Peyer's patch (tissue), 4 donors: ENCODE measurements at regions not wholly inside any gene's neighbourhood (a gene's known extent, or its start where the extent isn't known, plus 50 kb on each side); places are given as distances from the start of the nearest gene placed in this dataset.

Experiments
- DNase-seq, 3 donors: peaks; one replicate each; pipeline ENCODE4 v3.0.0-alpha.2; 2017 to 2019
- H3K27ac ChIP-seq, 4 donors: fragments of 200-600 bp; sonication (generic); one replicate each; pipeline ENCODE4 v1.5.1; 2016 to 2019
- H3K27me3 ChIP-seq, 2 donors: fragments of 200-600 bp; sonication (generic); one replicate each; pipeline ENCODE4 v1.5.1; 2019
- H3K36me3 ChIP-seq, 3 donors: fragments of 200-600 bp; sonication (generic); one replicate each; pipeline ENCODE4 v1.5.1; 2016 to 2019
- H3K4me1 ChIP-seq, 4 donors: fragments of 200-600 bp; sonication (generic); one replicate each; pipeline ENCODE4 v1.5.1; 2016 to 2019
- H3K4me3 ChIP-seq, 4 donors: fragments of 200-600 bp; sonication (generic); 1 replicate in 3 of 4; 2 replicates in 1 of 4; pipeline ENCODE4 v1.5.1; 2016 to 2019; ENCODE audit warnings: mild to moderate bottlenecking in 1 of 4
- H3K9me3 ChIP-seq, 4 donors: fragments of 200-600 bp; sonication (generic); one replicate each; pipeline ENCODE4 v1.5.1; 2016 to 2019; ENCODE audit warnings: mild to moderate bottlenecking in 1 of 4
- POLR2A ChIP-seq, 2 donors: fragments of 450-650 bp; IDR thresholded peaks; one replicate each; pipeline ENCODE4 v1.5.1; 2017; ENCODE audit warnings: antibody characterized with exemption in 2 of 2, mild to moderate bottlenecking in 2 of 2, moderate library complexity in 2 of 2
- TF ChIP-seq, protein P1 (sequence below), 6 experiments: fragments of 450-650 bp in 4 of 6; fragments of 200-600 bp in 2 of 6; sonication (generic) in 1 of 6; IDR thresholded peaks; one replicate each; pipeline ENCODE4 v1.5.1; 2017 to 2019; ENCODE audit warnings: antibody characterized with exemption in 6 of 6, mild to moderate bottlenecking in 3 of 6, moderate library complexity in 1 of 6

DNA sequence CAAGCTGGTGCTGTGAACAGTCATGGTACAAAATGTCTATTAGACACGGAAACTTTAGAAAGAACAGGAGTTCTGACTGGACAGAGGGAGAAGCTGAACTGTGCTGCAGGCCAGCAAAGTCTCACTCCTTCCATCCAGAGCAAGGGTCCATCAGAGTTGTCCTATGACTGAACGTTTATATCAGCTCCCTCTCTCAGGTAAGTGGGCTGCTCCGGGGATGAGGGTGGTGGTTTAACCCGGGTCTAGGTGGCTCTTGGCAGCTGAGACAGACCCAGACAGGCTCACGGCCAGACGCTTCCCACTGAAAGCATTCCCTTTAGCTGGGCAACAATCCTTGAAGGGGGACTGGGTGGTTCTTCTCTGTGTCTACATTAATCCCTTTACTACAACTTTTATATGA is 385.0 kb upstream of the SMIM31 start:
- Histone ChIP-seq H3K27me3 (no peaks in the 10 kb centered on the region), H3K4me3 (no peak overlapping the region), H3K36me3 (no peaks in the 10 kb centered on the region), H3K27ac (no peak overlapping the region), H3K4me1 (no peaks in the 10 kb centered on the region), H3K9me3 (no peaks in the 10 kb centered on the region)
- TF ChIP-seq, protein P1, sequence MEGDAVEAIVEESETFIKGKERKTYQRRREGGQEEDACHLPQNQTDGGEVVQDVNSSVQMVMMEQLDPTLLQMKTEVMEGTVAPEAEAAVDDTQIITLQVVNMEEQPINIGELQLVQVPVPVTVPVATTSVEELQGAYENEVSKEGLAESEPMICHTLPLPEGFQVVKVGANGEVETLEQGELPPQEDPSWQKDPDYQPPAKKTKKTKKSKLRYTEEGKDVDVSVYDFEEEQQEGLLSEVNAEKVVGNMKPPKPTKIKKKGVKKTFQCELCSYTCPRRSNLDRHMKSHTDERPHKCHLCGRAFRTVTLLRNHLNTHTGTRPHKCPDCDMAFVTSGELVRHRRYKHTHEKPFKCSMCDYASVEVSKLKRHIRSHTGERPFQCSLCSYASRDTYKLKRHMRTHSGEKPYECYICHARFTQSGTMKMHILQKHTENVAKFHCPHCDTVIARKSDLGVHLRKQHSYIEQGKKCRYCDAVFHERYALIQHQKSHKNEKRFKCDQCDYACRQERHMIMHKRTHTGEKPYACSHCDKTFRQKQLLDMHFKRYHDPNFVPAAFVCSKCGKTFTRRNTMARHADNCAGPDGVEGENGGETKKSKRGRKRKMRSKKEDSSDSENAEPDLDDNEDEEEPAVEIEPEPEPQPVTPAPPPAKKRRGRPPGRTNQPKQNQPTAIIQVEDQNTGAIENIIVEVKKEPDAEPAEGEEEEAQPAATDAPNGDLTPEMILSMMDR (IDR thresholded peaks at IDR 0.05) = no peak
- no peak for TF ChIP-seq POLR2A (IDR thresholded peaks at IDR 0.05)
- DNase-seq = no peak

DNA sequence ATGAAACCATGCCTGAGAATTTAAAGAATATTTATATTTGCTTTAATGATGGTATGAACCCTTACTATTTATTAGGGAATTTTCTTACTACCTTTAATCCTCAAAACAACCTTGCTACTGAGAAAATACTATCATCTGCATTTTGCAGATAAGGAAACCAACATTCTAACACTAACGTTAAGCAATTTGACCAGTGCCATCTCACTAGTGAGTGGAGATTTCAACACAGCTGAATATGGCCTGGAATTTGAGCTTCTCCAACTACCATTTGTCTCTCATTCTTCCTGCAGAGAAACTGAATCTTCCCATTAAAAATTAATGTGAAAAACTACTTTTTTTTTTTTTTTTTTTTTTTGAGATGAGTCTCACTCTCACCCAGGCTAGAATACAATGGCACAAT is 380.9 kb upstream of the SMIM31 start:
- H3K27me3 ChIP-seq = no peaks in the 10 kb centered on the region
- TF ChIP-seq, protein P1 (IDR thresholded peaks at IDR 0.05) = no peak
- TF ChIP-seq POLR2A (IDR thresholded peaks at IDR 0.05) = no peak
- H3K9me3 ChIP-seq = no peaks in the 10 kb centered on the region
- H3K27ac ChIP-seq = no peak overlapping the region
- H3K4me1 ChIP-seq = no peaks in the 10 kb centered on the region
- no peak for DNase-seq
- H3K4me3 ChIP-seq = no peak overlapping the region
- no peaks in the 10 kb centered on the region for H3K36me3 ChIP-seq

DNA sequence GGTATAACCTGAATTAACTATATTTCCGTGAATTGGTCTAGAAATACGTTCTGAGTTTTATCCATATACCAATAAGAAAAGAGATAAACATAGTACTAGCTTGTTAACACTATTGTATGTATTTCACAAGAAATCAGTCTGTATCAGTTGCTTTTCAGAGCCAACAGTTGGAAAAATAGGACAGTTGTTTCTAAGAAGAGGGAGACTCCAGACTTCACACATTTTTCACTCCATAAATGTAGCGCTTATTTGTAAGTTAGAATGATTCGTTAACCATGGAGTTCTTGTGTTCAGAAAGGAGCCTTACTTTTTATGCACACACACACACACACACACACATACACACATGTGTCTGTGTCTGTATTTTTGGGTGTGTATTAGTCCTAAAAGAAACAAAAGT is 376.7 kb upstream of the SMIM31 start:
- no peak for TF ChIP-seq POLR2A (IDR thresholded peaks at IDR 0.05)
- TF ChIP-seq, protein P1 (IDR thresholded peaks at IDR 0.05) = no peak
- H3K4me1 ChIP-seq = no peaks in the 10 kb centered on the region
- H3K27ac ChIP-seq = no peak overlapping the region
- H3K4me3 ChIP-seq = no peak overlapping the region
- H3K9me3 ChIP-seq = no peaks in the 10 kb centered on the region
- no peaks in the 10 kb centered on the region for H3K27me3 ChIP-seq
- H3K36me3 ChIP-seq = no peaks in the 10 kb centered on the region
- DNase-seq = no peak

DNA sequence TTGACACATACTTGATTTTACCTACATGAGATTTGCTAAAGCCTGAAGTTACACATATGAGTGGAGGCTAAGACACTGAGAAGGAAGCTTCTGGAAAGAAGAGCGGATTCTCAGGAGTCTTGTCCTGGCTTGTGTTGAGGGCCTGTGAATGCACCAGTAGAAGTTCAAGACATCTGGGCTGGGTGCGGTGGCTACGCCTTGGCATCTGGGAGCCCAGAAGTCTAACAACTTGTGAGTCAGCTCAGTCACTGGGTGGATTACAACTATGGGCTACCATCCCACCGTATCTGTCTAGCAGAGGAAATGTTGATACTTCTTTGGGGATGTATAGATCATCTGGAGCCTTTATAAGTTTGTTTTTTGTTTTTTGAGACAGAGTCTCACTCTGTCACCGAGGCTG is 375.6 kb upstream of the SMIM31 start:
- no peaks in the 10 kb centered on the region for H3K4me1 ChIP-seq
- H3K36me3 ChIP-seq = no peaks in the 10 kb centered on the region
- H3K9me3 ChIP-seq = no peaks in the 10 kb centered on the region
- DNase-seq = no peak
- H3K27me3 ChIP-seq = no peaks in the 10 kb centered on the region
- no peak for TF ChIP-seq POLR2A (IDR thresholded peaks at IDR 0.05)
- TF ChIP-seq, protein P1 (IDR thresholded peaks at IDR 0.05) = no peak
- H3K27ac ChIP-seq = no peak overlapping the region
- H3K4me3 ChIP-seq = no peak overlapping the region

DNA sequence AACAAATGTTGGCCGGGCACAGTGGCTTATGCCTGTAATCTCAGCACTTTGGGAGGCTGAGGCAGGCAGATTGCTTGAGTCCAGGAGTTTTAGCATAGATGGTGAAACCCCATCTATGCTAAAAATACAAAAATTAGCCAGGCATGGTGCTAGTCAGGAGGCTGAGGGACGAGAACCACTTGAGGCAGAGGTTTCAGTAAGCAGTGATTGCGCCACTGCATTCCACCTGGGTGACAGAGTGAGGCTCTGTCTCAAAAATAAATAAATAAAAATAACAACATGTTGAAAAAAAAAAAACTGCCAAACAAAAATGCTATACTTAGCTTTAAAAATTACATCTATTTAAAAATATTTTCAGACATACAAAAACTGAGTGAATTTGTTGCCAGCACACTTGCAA is 374.2 kb upstream of the SMIM31 start:
- no peaks in the 10 kb centered on the region for H3K9me3 ChIP-seq
- H3K4me3 ChIP-seq = no peak overlapping the region
- TF ChIP-seq, protein P1 (IDR thresholded peaks at IDR 0.05) = no peak
- no peak for TF ChIP-seq POLR2A (IDR thresholded peaks at IDR 0.05)
- no peak for DNase-seq
- H3K27me3 ChIP-seq = no peaks in the 10 kb centered on the region
- no peaks in the 10 kb centered on the region for H3K36me3 ChIP-seq
- no peak overlapping the region for H3K27ac ChIP-seq
- H3K4me1 ChIP-seq = no peaks in the 10 kb centered on the region

DNA sequence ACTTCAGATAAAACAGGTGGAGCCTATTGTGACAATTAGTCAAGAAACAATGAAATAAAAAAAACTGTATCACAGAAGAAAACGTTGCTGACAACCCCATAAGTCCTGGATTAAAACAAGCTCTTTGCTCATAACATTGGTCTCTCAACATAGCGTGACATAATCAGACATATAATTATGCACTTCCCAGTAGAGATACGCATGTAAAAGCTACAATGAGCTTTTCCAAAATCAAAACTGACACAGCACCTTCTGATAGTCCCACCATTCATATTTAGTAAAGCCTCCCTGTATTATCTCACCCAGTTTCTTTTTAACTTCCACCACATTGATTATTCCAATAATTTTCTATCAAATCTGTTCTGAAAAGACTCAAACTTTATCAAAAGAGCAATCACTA is 372.1 kb upstream of the SMIM31 start:
- H3K27me3 ChIP-seq = no peaks in the 10 kb centered on the region
- TF ChIP-seq POLR2A (IDR thresholded peaks at IDR 0.05) = no peak
- TF ChIP-seq, protein P1 (IDR thresholded peaks at IDR 0.05) = no peak
- H3K9me3 ChIP-seq = no peaks in the 10 kb centered on the region
- DNase-seq = no peak
- no peak overlapping the region for H3K27ac ChIP-seq
- H3K36me3 ChIP-seq = no peaks in the 10 kb centered on the region
- H3K4me1 ChIP-seq = no peaks in the 10 kb centered on the region
- no peak overlapping the region for H3K4me3 ChIP-seq
